ENCODE measurements at regions not wholly inside any gene's neighbourhood (a gene's known extent, or its start where the extent isn't known, plus 50 kb on each side); places are given as distances from the start of the nearest gene placed in this dataset.

DNA sequence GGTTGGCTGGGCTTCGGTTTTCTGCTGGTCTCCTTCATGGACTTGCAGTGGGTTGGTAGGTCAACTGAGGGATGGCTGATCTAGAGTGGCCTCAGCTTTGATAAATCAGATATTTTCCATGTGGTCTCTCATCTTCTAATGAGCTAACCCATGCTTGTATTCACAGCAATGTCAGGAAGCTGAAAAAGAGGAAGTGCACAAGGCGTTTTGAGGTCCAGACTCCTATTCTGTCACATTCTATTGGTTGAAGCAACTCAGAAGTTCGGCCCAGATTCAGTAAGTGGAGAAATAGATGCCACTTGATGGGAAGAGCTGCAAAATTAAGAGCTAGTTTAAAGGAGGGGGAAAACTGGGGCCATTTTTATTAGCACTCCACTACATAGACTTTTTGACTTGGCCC, 361.2 kb downstream of the DIPK2A start:
- TF ChIP-seq, protein P1, sequence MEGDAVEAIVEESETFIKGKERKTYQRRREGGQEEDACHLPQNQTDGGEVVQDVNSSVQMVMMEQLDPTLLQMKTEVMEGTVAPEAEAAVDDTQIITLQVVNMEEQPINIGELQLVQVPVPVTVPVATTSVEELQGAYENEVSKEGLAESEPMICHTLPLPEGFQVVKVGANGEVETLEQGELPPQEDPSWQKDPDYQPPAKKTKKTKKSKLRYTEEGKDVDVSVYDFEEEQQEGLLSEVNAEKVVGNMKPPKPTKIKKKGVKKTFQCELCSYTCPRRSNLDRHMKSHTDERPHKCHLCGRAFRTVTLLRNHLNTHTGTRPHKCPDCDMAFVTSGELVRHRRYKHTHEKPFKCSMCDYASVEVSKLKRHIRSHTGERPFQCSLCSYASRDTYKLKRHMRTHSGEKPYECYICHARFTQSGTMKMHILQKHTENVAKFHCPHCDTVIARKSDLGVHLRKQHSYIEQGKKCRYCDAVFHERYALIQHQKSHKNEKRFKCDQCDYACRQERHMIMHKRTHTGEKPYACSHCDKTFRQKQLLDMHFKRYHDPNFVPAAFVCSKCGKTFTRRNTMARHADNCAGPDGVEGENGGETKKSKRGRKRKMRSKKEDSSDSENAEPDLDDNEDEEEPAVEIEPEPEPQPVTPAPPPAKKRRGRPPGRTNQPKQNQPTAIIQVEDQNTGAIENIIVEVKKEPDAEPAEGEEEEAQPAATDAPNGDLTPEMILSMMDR (IDR thresholded peaks at IDR 0.05; ENCODE audit: insufficient read depth, low read length, missing control alignments): no peak
- no peak overlapping the region for H3K4me3 ChIP-seq (ENCODE audit: low read depth, low read length)
- ChIA-PET CTCF (no interaction called here), POLR2A (no interaction called here)
- DNase-seq (ENCODE audit: low read depth, low spot score): no peak

DNA sequence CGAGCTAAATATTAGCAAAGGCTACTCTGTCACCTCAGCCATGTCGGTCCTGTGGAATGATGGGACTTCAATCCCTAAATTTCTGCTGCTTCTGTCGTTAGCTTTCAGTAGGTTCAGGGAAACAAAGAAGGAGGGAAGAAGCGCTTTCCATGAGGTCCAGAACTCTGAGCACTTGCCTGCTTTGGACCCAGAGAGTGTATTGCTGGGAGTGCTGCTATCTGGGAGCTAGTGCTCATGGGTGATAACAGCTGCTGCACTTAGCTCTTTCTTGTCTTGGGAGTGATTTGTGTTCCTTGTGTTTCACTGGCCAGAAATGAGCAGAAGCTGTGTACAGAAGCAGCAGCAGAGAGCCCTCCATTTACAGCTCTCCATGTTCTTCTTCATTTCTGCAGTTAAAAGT, 369.8 kb downstream of the DIPK2A start:
- TF ChIP-seq, protein P1 (IDR thresholded peaks at IDR 0.05; ENCODE audit: insufficient read depth, low read length, missing control alignments): no peak
- ChIA-PET CTCF (no interaction called here), POLR2A (no interaction called here)
- no peak overlapping the region for H3K4me3 ChIP-seq (ENCODE audit: low read depth, low read length)
- no peak for DNase-seq (ENCODE audit: low read depth, low spot score)

DNA sequence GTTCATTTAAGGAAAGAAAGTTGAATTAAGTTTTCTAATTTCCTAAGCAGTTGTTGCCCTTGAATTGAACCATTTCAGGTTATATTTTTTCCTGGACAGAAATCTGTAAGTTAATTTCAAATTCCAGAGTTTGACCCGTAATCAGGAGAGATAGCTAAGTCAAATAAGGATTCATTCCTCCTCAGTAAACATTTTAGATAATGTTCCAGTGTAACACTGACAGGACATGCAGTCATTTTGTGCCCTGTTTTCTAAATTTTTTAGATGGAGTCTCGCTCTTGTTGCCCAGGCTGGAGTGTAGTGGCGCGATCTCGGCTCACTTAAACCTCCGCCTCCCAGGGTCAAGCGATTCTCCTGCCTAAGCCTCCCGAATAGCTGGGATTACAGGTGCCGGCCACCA, 371.7 kb downstream of the DIPK2A start:
- H3K4me3 ChIP-seq (ENCODE audit: low read depth, low read length): no peak overlapping the region
- TF ChIP-seq, protein P1 (IDR thresholded peaks at IDR 0.05; ENCODE audit: insufficient read depth, low read length, missing control alignments): no peak
- POLR2A ChIA-PET: no interaction called here
- CTCF ChIA-PET: no interaction called here
- no peak for DNase-seq (ENCODE audit: low read depth, low spot score)

DNA sequence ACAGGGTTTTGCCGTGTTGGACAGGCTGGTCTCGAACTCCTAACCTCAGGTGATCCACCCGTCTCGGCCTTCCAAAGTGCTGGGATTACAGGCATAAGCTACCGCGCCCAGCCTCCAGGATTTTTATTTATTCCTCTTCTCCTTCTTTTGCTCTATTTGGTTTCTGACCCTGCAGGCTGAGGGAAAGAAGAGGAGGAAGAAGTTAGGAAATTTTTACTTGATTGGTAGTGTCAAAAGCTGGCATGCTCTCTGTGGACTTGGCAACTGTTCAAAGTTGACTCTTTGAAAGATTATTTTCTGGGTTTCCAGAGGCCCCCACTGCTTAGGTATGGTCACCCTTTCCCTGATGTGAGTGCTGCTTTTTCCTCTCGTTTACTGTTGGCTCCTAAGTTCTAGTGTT, 372.2 kb downstream of the DIPK2A start:
- H3K4me3 ChIP-seq (ENCODE audit: low read depth, low read length): no peak overlapping the region
- CTCF ChIA-PET: no interaction called here
- POLR2A ChIA-PET: no interaction called here
- TF ChIP-seq, protein P1 (IDR thresholded peaks at IDR 0.05; ENCODE audit: insufficient read depth, low read length, missing control alignments): no peak
- DNase-seq (ENCODE audit: low read depth, low spot score): no peak

DNA sequence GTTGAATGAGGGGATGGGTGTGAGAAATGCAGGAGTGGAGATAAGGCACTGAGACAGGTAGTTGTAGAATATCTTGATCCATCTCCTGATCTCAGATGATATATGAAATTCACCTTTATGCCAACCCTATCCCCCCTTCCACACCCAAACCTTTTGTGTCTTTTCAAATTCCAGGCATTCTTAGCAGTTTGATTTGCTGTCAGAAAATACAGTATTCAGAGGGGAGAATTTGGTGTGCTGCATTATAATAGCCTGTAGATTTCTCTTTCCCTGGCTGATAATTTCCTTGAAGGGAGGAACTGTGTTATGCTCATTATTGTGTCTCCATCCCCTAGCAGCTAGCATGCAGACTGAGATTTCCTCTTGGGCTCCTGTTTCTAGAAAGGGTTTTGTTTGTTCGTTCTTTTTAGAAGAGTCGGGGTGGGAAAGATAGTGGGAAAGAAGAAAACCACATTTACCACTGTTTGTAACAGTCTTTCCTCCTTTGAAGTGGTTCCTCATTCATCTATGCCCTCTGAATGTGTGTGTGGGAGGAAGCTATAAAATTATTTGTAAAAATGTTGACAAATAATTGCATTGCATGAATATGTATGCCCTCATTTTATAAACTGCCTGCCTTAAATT, 373.4 kb downstream of the DIPK2A start:
- no peak for DNase-seq (ENCODE audit: low read depth, low spot score)
- TF ChIP-seq, protein P1 (IDR thresholded peaks at IDR 0.05; ENCODE audit: insufficient read depth, low read length, missing control alignments): no peak
- ChIA-PET POLR2A (no interaction called here), CTCF (no interaction called here)
- H3K4me3 ChIP-seq (ENCODE audit: low read depth, low read length): no peak overlapping the region

DNA sequence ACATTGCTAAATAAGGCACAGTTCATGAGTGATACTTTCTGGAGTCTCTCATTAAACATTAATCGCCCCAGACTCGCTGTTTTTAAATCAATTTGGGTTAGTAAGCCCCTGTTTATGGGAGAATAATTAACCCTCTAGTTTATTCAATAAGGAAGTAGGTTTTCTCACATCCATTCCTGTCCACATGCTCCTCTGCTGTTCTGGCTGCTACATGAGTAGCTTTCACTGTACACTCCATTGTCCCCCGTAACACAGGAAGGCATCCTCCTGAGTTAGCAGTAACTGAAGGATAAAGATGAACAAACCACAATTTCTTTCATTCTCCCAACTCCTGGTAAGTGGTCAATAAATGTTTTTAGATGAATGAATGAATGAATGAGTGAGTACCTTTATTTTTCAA, 378.5 kb downstream of the DIPK2A start:
- CTCF ChIA-PET: no interaction called here
- no peak overlapping the region for H3K4me3 ChIP-seq (ENCODE audit: low read depth, low read length)
- TF ChIP-seq, protein P1 (IDR thresholded peaks at IDR 0.05; ENCODE audit: insufficient read depth, low read length, missing control alignments): no peak
- POLR2A ChIA-PET: no interaction called here
- no peak for DNase-seq (ENCODE audit: low read depth, low spot score)

Measured in AG04449 (cell line).